ENCODE measurements at regions not wholly inside any gene's neighbourhood (a gene's known extent, or its start where the extent isn't known, plus 50 kb on each side); places are given as distances from the start of the nearest gene placed in this dataset.

- TF ChIP-seq POLR2AphosphoS5 (IDR thresholded peaks at IDR 0.05; ENCODE audit: borderline replicate concordance, low read depth, low read length) (no peak), EZH2 (IDR thresholded peaks at IDR 0.05) (no peak), FOXP2 (optimal IDR thresholded peaks at IDR 0.05; ENCODE audit: control extremely low read depth, extremely low read length, insufficient read depth) (no peak)
These were observed 253.9 kb upstream of the NOCT start for GRCh38 chr4:138761638-138762220.
